Bronchial epithelial cell (primary cell): ENCODE measurements at regions not wholly inside any gene's neighbourhood (a gene's known extent, or its start where the extent isn't known, plus 50 kb on each side); places are given as distances from the start of the nearest gene placed in this dataset.

Experiments used
- DNase-seq: peaks from one replicate; pipeline ENCODE4 v3.0.0-alpha.2; 2010; ENCODE audit warnings: low read depth
- FAIRE-seq: peaks from 2 replicates; lab custom pipeline; 2011; peaks lifted over from hg19 to GRCh38; lab: Jason Lieb, UNC
- H3K27me3 ChIP-seq: 2 replicates; pipeline ENCODE4 v1.5.1; 2011; ENCODE audit warnings: low read length; ENCODE audit not compliant: control insufficient read depth, insufficient read depth
- H3K36me3 ChIP-seq: 2 replicates; pipeline ENCODE4 v1.5.1; 2011; ENCODE audit warnings: low read length; ENCODE audit not compliant: control insufficient read depth, insufficient read depth
- H3K4me3 ChIP-seq: 2 replicates; pipeline ENCODE4 v1.5.1; 2011; ENCODE audit warnings: mild to moderate bottlenecking, low read depth, low read length, control low read depth
- TF ChIP-seq, protein P1 (sequence below): IDR thresholded peaks from 2 replicates; pipeline ENCODE4 v1.5.1; 2011; ENCODE audit warnings: mild to moderate bottlenecking, moderate library complexity, low read length, control low read depth, inconsistent platforms; ENCODE audit not compliant: insufficient read depth, severe bottlenecking

DNA sequence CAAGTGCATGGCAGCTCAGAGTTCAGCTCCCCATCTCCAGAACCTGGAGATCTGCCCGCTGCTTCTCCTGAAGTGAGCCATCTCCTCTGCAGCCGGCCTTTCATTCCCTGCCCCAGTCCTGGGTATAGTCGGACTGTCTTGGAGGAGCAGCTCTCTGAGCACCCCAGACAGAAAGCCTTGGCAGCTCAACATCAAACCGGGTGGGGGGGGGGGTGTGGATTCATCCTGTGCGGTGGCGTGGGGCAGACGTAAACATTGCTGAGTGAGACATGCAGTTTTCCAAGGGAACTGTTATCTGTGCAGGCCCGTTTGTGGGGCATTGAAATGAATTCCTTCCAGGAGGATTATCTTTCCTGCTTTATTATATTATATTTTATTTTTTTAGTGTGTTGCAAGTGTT is 125.9 kb upstream of the MYCN start:
- TF ChIP-seq, protein P1, sequence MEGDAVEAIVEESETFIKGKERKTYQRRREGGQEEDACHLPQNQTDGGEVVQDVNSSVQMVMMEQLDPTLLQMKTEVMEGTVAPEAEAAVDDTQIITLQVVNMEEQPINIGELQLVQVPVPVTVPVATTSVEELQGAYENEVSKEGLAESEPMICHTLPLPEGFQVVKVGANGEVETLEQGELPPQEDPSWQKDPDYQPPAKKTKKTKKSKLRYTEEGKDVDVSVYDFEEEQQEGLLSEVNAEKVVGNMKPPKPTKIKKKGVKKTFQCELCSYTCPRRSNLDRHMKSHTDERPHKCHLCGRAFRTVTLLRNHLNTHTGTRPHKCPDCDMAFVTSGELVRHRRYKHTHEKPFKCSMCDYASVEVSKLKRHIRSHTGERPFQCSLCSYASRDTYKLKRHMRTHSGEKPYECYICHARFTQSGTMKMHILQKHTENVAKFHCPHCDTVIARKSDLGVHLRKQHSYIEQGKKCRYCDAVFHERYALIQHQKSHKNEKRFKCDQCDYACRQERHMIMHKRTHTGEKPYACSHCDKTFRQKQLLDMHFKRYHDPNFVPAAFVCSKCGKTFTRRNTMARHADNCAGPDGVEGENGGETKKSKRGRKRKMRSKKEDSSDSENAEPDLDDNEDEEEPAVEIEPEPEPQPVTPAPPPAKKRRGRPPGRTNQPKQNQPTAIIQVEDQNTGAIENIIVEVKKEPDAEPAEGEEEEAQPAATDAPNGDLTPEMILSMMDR: no peak
- FAIRE-seq (no peak), DNase-seq (no peak)
- Histone ChIP-seq H3K4me3 (no peak overlapping the region), H3K27me3 (no peaks in the 10 kb centered on the region), H3K36me3 (no peaks in the 10 kb centered on the region)

DNA sequence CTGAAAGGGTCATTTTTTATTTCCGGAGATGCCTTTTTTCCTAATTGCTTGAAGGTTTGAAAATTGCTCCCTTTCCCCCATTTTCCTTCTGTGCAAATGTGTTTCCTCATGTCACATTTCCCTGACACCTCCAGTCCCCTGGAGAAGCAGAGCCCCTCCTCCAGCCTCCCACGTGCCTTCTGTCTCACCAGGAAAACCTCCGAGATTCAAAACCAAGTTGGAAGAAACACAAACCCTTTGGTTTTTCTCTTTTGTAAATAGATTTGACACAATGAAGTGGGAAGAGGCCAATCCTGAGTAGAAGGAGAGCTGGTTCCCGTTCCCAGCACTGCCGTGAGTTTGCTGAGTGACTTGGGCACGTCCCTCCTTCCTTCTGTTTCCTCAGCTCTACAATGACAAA is 125.4 kb upstream of the MYCN start:
- H3K4me3 ChIP-seq: no peak overlapping the region
- TF ChIP-seq, protein P1: no peak
- FAIRE-seq (no peak), DNase-seq (no peak)
- no peaks in the 10 kb centered on the region for H3K36me3 ChIP-seq
- H3K27me3 ChIP-seq: no peaks in the 10 kb centered on the region

DNA sequence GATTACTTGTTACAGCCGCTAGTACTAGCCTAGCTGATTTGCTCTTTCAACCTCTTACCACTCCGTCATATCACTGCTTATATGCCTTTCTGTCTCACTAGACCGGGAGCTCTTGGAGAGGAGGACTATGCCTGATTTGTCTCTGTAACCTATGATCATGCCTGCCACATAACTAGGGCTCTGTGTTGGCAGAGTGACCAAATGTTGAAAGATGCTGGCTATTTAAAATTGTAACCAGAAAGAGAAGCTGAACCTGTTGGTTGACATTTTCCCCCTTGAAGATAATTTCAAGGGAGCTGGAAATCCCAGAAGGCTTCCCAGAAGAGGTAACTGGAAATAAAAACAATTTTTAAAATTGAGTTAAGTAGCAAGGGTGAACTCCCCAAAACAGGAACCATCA is 124.1 kb upstream of the MYCN start:
- H3K36me3 ChIP-seq: no peaks in the 10 kb centered on the region
- no peaks in the 10 kb centered on the region for H3K27me3 ChIP-seq
- FAIRE-seq: no peak
- TF ChIP-seq, protein P1: no peak
- DNase-seq: no peak
- no peak overlapping the region for H3K4me3 ChIP-seq

DNA sequence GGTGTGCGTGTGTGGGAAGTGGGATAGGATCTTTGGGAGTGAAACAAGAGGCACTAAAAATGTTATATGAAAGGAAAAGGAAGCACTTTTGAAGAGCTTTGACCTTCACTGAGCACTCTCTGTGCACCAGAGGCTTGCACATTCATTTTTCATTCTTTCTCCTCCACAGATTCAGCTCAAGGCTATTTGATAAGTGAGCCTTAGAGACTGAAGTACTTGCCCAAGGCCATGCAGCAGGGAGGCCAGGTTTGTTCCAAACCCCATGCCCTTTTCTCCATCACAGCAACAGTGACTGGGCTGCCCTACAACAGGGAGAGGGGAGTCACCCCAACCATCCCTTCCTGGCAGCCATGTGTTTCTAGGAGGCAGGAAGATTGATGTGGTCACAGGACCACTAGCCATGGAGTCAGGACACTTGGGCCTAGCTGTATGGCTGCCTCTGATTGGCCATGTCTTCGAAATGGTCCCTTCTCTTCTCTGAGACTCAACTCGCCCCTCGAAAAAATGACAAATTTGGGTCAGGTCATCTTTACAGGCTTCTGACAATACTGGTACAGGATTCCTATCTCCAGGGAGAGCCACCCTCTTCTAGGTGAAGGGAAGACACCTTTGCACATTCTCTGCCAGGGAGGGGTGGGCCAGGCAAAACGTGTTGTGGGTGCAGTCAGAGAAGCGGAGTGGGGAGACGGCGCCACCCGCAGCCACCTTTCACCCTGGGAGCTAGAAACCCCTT is 123.5 kb upstream of the MYCN start:
- no peaks in the 10 kb centered on the region for H3K27me3 ChIP-seq
- DNase-seq: no peak
- no peak for FAIRE-seq
- no peak overlapping the region for H3K4me3 ChIP-seq
- H3K36me3 ChIP-seq: no peaks in the 10 kb centered on the region
- TF ChIP-seq, protein P1: no peak

DNA sequence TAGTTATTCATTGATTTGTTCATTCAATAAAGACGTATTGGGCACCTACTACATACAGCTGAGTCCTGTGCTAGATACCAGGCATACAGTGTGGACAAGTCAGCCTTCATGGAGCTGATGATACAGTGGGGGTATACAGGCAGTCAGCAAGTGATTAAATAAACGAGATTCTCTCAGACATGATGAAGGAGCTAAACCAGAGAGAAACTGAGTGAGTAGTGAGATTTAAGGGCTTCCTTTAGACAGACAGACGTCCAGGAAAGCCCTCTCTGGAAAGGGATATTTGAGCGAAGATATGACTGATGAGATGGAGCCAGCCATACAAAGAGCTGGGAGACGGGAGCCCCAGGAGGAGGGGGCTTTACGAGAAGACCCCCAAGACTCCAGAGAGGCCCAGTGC is 122.6 kb upstream of the MYCN start:
- H3K36me3 ChIP-seq: no peaks in the 10 kb centered on the region
- TF ChIP-seq, protein P1: no peak
- no peak for DNase-seq

DNA sequence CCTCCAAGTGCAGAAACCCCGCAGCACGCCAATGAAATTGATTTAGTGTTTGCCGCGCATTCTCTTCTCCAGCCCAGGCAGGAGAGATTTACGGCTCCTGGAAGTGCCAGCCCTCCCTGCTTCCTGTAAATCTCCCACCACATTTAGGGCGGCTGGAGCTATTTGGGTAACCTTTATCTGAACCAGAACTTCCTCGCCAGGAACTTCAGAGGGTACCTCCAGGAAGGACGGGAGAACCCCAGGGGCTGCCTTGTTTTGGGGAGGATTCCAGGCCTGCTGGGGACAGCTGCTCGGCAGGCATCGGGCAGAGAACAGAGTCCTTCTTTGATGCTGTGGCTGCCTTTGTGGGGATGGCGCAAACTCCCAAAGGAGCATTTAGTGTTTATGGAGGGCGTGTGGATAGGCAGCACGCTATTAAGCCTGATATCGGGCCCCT is 122.0 kb upstream of the MYCN start:
- TF ChIP-seq, protein P1: no peak
- FAIRE-seq: no peak

More for the DNA sequence above, 122.6 kb upstream of the MYCN start:
- H3K27me3 ChIP-seq: no peaks in the 10 kb centered on the region
- FAIRE-seq: no peak
- no peak overlapping the region for H3K4me3 ChIP-seq

More for the DNA sequence above, 122.0 kb upstream of the MYCN start:
- Histone ChIP-seq H3K36me3 (no peaks in the 10 kb centered on the region), H3K4me3 (no peak overlapping the region), H3K27me3 (no peaks in the 10 kb centered on the region)
- no peak for DNase-seq
